K562 (cell line): ENCODE measurements at regions not wholly inside any gene's neighbourhood (a gene's known extent, or its start where the extent isn't known, plus 50 kb on each side); places are given as distances from the start of the nearest gene placed in this dataset.

ENCODE experiments used
- ETV6 ChIP-seq, 3 experiments: fragments of 150-350 bp in 1 of 3; sonication (generic) in 1 of 3; formaldehyde crosslinking in 1 of 3; IDR thresholded peaks; 2 replicates each; pipeline versions ENCODE4 v1.6.1 to v1.8.0; 2014 to 2022; ENCODE audit warnings: borderline replicate concordance in 2 of 3, low read depth in 2 of 3, antibody characterized with exemption in 1 of 3, low read length in 1 of 3, mild to moderate bottlenecking in 1 of 3, missing genetic modification reagents in 1 of 3
- JUN ChIP-seq, 2 experiments: sonication (generic) in 1 of 2; formaldehyde crosslinking in 1 of 2; IDR thresholded peaks; 2 replicates each; pipeline versions ENCODE4 v1.6.1 to v1.8.0; 2012 to 2022; ENCODE audit warnings: borderline replicate concordance in 2 of 2, mild to moderate bottlenecking in 2 of 2, improper control_type of control experiment in 1 of 2, low read depth in 1 of 2, low read length in 1 of 2, missing genetic modification reagents in 1 of 2
- MAFF ChIP-seq: IDR thresholded peaks from 2 replicates; pipeline ENCODE4 v1.6.1; 2012; ENCODE audit warnings: low read length, improper control_type of control experiment
- MIER1 ChIP-seq: fragments of 450-650 bp; IDR thresholded peaks from 2 replicates; pipeline ENCODE4 v1.6.1; 2016; ENCODE audit warnings: antibody characterized with exemption, mild to moderate bottlenecking, low read depth
- MTF1 ChIP-seq: fragments of 250-450 bp; sonication (Bioruptor Pico); IDR thresholded peaks from 2 replicates; pipeline ENCODE4 v1.9.0; 2021; ENCODE audit warnings: moderate library complexity, mild to moderate bottlenecking, inconsistent platforms, borderline replicate concordance
- NR1H2 ChIP-seq: sonication (generic); formaldehyde crosslinking; IDR thresholded peaks from 2 replicates; pipeline ENCODE4 v1.4.0; 2020; ENCODE audit warnings: mild to moderate bottlenecking, missing genetic modification reagents
- SREBF2 ChIP-seq: sonication (generic); formaldehyde crosslinking; IDR thresholded peaks from 2 replicates; pipeline ENCODE4 v1.4.0; 2020; ENCODE audit warnings: mild to moderate bottlenecking, missing genetic modification reagents
- ZFPM2 ChIP-seq: fragments of 250-450 bp; sonication (Bioruptor Pico); IDR thresholded peaks from 2 replicates; pipeline ENCODE4 v1.5.1; 2022; ENCODE audit warnings: mild to moderate bottlenecking
- ZNF184 ChIP-seq: sonication (generic); formaldehyde crosslinking; IDR thresholded peaks from 2 replicates; pipeline ENCODE4 v1.5.0; 2020; ENCODE audit warnings: missing genetic modification reagents
- ZNF324 ChIP-seq: fragments of 250-450 bp; sonication (Bioruptor Pico); IDR thresholded peaks from 2 replicates; pipeline ENCODE4 v1.4.0; 2020; ENCODE audit warnings: mild to moderate bottlenecking
- ZNF785 ChIP-seq: fragments of 250-450 bp; sonication (Bioruptor Pico); IDR thresholded peaks from 2 replicates; pipeline ENCODE4 v1.4.0; 2020; ENCODE audit warnings: mild to moderate bottlenecking
- TF ChIP-seq, protein P1 (sequence below): fragments of 250-450 bp; sonication (Bioruptor Pico); IDR thresholded peaks from 2 replicates; pipeline ENCODE4 v1.8.0; 2021; ENCODE audit warnings: mild to moderate bottlenecking, moderate library complexity
- TF ChIP-seq, protein P2 (sequence below): fragments of 250-450 bp; sonication (Bioruptor Pico); IDR thresholded peaks from 2 replicates; pipeline ENCODE4 v1.5.0; 2021
- TF ChIP-seq, protein P3 (sequence below): IDR thresholded peaks from 2 replicates; pipeline ENCODE4 v1.6.1; 2011; ENCODE audit warnings: borderline replicate concordance, low read depth, mild to moderate bottlenecking, moderate library complexity, low read length; ENCODE audit not compliant: insufficient read depth, poor library complexity, severe bottlenecking
- TF ChIP-seq, protein P4 (sequence below): fragments of 450-650 bp; IDR thresholded peaks from 2 replicates; pipeline ENCODE4 v1.6.1; 2017; ENCODE audit warnings: antibody characterized with exemption
- TF ChIP-seq, protein P5 (sequence below): sonication (generic); formaldehyde crosslinking; IDR thresholded peaks from 2 replicates; pipeline ENCODE4 v1.8.0; 2022; ENCODE audit warnings: missing genetic modification reagents, mild to moderate bottlenecking, borderline replicate concordance

DNA sequence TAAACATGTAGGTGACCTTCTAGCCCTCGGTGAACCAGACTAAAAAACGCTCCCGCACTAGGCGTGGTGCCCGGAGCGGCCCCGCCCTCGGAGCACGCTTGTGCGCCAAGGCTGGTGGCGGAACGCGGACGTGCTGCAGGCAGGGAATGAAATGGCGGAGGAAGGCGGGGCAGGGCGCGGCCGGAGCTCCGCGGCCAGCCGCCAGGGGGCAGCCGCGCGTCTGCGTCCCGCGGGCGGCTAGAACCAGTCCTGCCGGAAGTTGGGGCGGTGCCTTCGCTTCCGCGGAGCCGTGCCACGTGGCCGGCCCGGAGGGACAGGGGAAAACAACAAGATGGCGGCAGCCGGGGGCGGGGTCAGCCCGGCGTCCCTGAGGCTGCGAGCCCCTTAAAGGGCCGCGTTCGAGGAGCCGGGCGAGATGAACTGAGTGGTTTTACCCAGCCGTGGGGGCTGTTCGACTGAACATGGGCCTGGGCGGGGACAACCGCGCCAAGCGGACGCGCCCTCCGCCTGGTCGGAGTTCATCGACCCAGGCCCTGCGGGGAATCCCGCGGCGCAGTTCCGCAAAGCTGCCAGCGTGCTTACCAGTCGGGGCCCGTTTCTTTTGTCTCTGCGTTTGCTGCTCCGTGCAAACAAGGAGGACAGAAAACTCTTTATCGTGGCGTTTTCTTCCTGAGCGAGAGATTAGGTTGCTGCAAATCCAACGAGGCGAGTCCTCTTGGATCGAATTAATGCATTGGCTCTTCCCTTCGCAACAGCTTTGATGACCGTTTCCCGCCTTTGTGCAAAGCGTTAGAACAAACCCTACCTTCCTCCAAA, 90.9 kb upstream of the CHD2 start (continued):
- no peak for TF ChIP-seq NR1H2
- TF ChIP-seq MIER1 = no peak
- TF ChIP-seq MTF1 = no peak
- TF ChIP-seq ZFPM2 (CRISPR knock-in tag) = no peak
- no peak for TF ChIP-seq SREBF2 (CRISPR knock-in tag)
- TF ChIP-seq, protein P1, sequence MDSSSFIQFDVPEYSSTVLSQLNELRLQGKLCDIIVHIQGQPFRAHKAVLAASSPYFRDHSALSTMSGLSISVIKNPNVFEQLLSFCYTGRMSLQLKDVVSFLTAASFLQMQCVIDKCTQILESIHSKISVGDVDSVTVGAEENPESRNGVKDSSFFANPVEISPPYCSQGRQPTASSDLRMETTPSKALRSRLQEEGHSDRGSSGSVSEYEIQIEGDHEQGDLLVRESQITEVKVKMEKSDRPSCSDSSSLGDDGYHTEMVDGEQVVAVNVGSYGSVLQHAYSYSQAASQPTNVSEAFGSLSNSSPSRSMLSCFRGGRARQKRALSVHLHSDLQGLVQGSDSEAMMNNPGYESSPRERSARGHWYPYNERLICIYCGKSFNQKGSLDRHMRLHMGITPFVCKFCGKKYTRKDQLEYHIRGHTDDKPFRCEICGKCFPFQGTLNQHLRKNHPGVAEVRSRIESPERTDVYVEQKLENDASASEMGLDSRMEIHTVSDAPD (CRISPR knock-in tag) = no peak
- TF ChIP-seq ZNF785 (CRISPR knock-in tag) = no peak
- TF ChIP-seq, protein P2, sequence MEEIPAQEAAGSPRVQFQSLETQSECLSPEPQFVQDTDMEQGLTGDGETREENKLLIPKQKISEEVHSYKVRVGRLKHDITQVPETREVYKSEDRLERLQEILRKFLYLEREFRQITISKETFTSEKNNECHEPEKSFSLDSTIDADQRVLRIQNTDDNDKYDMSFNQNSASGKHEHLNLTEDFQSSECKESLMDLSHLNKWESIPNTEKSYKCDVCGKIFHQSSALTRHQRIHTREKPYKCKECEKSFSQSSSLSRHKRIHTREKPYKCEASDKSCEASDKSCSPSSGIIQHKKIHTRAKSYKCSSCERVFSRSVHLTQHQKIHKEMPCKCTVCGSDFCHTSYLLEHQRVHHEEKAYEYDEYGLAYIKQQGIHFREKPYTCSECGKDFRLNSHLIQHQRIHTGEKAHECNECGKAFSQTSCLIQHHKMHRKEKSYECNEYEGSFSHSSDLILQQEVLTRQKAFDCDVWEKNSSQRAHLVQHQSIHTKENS (CRISPR knock-in tag) = no peak
- TF ChIP-seq, protein P3, sequence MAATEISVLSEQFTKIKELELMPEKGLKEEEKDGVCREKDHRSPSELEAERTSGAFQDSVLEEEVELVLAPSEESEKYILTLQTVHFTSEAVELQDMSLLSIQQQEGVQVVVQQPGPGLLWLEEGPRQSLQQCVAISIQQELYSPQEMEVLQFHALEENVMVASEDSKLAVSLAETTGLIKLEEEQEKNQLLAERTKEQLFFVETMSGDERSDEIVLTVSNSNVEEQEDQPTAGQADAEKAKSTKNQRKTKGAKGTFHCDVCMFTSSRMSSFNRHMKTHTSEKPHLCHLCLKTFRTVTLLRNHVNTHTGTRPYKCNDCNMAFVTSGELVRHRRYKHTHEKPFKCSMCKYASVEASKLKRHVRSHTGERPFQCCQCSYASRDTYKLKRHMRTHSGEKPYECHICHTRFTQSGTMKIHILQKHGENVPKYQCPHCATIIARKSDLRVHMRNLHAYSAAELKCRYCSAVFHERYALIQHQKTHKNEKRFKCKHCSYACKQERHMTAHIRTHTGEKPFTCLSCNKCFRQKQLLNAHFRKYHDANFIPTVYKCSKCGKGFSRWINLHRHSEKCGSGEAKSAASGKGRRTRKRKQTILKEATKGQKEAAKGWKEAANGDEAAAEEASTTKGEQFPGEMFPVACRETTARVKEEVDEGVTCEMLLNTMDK = peak; percentile 98
- TF ChIP-seq ZNF324 (CRISPR knock-in tag) = no peak; the same call in 1 of the 2 replicates
- TF ChIP-seq, protein P4, sequence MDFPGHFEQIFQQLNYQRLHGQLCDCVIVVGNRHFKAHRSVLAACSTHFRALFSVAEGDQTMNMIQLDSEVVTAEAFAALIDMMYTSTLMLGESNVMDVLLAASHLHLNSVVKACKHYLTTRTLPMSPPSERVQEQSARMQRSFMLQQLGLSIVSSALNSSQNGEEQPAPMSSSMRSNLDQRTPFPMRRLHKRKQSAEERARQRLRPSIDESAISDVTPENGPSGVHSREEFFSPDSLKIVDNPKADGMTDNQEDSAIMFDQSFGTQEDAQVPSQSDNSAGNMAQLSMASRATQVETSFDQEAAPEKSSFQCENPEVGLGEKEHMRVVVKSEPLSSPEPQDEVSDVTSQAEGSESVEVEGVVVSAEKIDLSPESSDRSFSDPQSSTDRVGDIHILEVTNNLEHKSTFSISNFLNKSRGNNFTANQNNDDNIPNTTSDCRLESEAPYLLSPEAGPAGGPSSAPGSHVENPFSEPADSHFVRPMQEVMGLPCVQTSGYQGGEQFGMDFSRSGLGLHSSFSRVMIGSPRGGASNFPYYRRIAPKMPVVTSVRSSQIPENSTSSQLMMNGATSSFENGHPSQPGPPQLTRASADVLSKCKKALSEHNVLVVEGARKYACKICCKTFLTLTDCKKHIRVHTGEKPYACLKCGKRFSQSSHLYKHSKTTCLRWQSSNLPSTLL = no peak
- no peak for TF ChIP-seq ZNF184 (CRISPR knock-in tag)
- peak in 1 of 2 experiments; percentile 59; a peak in 2 of 4 replicates for TF ChIP-seq ETV6 (IDR thresholded peaks at IDR 0.05; ENCODE audit: borderline replicate concordance in 1 of 2, low read depth in 2 of 2, low read length in 1 of 2)
- TF ChIP-seq ETV6 (CRISPR knock-in tag; IDR thresholded peaks at IDR 0.05; ENCODE audit: borderline replicate concordance) = no peak; the same call in 1 of the 2 replicates
- no peak for TF ChIP-seq MAFF
- TF ChIP-seq JUN (IDR thresholded peaks at IDR 0.05; ENCODE audit: borderline replicate concordance, low read depth, low read length) = peak; percentile 89; the same call in 1 of the 2 replicates
- TF ChIP-seq JUN (CRISPR knock-in tag; IDR thresholded peaks at IDR 0.05; ENCODE audit: borderline replicate concordance) = no peak; the same call in 1 of the 2 replicates
- TF ChIP-seq, protein P5, sequence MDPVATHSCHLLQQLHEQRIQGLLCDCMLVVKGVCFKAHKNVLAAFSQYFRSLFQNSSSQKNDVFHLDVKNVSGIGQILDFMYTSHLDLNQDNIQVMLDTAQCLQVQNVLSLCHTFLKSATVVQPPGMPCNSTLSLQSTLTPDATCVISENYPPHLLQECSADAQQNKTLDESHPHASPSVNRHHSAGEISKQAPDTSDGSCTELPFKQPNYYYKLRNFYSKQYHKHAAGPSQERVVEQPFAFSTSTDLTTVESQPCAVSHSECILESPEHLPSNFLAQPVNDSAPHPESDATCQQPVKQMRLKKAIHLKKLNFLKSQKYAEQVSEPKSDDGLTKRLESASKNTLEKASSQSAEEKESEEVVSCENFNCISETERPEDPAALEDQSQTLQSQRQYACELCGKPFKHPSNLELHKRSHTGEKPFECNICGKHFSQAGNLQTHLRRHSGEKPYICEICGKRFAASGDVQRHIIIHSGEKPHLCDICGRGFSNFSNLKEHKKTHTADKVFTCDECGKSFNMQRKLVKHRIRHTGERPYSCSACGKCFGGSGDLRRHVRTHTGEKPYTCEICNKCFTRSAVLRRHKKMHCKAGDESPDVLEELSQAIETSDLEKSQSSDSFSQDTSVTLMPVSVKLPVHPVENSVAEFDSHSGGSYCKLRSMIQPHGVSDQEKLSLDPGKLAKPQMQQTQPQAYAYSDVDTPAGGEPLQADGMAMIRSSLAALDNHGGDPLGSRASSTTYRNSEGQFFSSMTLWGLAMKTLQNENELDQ (CRISPR knock-in tag) = no peak
